HFFc6 (cell line): ENCODE measurements at regions not wholly inside any gene's neighbourhood (a gene's known extent, or its start where the extent isn't known, plus 50 kb on each side); places are given as distances from the start of the nearest gene placed in this dataset.

Source experiments
- DNase-seq: peaks from one replicate; pipeline ENCODE4 v3.0.0-alpha.2; 2018
- H3K27ac Mint-ChIP-seq: 2 replicates; pipeline ENCODE4 v1.8.0; 2020; ENCODE audit warnings: mild to moderate bottlenecking, mixed read lengths
- H3K27me3 Mint-ChIP-seq: 2 replicates; pipeline ENCODE4 v1.8.0; 2021; ENCODE audit warnings: mild to moderate bottlenecking, moderate library complexity, mixed read lengths; ENCODE audit not compliant: insufficient read depth
- H3K36me3 Mint-ChIP-seq: 2 replicates; pipeline ENCODE4 v1.8.0; 2021; ENCODE audit warnings: low read depth, mixed read lengths
- H3K4me1 Mint-ChIP-seq: 2 replicates; pipeline ENCODE4 v1.8.0; 2020; ENCODE audit warnings: low read depth, mixed read lengths
- H3K4me3 Mint-ChIP-seq: 2 replicates; pipeline ENCODE4 v1.8.0; 2020; ENCODE audit warnings: mild to moderate bottlenecking, moderate library complexity, mixed read lengths
- H3K9me3 Mint-ChIP-seq: 2 replicates; pipeline ENCODE4 v1.8.0; 2020; ENCODE audit warnings: mild to moderate bottlenecking, mixed read lengths
- TF ChIP-seq, protein P1 (sequence below): fragments of 200-600 bp; sonication (generic); IDR thresholded peaks from 2 replicates; pipeline ENCODE4 v1.5.0; 2021; ENCODE audit warnings: antibody characterized with exemption, mild to moderate bottlenecking

GRCh38 chr1:2920421-2921015 is 100.7 kb upstream of the ACTRT2 start:
- Mint-ChIP-seq H3K4me3 (no peak overlapping the region), H3K27me3 (peaks cover 3% of the 10 kb centered on the region; the same call in 1 of the 2 replicates), H3K27ac (no peak overlapping the region), H3K9me3 (peaks cover 69% of the 10 kb centered on the region), H3K36me3 (peaks cover 16% of the 10 kb centered on the region), H3K4me1 (no peaks in the 10 kb centered on the region)
- TF ChIP-seq, protein P1, sequence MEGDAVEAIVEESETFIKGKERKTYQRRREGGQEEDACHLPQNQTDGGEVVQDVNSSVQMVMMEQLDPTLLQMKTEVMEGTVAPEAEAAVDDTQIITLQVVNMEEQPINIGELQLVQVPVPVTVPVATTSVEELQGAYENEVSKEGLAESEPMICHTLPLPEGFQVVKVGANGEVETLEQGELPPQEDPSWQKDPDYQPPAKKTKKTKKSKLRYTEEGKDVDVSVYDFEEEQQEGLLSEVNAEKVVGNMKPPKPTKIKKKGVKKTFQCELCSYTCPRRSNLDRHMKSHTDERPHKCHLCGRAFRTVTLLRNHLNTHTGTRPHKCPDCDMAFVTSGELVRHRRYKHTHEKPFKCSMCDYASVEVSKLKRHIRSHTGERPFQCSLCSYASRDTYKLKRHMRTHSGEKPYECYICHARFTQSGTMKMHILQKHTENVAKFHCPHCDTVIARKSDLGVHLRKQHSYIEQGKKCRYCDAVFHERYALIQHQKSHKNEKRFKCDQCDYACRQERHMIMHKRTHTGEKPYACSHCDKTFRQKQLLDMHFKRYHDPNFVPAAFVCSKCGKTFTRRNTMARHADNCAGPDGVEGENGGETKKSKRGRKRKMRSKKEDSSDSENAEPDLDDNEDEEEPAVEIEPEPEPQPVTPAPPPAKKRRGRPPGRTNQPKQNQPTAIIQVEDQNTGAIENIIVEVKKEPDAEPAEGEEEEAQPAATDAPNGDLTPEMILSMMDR: no peak
- no peak for DNase-seq

DNA sequence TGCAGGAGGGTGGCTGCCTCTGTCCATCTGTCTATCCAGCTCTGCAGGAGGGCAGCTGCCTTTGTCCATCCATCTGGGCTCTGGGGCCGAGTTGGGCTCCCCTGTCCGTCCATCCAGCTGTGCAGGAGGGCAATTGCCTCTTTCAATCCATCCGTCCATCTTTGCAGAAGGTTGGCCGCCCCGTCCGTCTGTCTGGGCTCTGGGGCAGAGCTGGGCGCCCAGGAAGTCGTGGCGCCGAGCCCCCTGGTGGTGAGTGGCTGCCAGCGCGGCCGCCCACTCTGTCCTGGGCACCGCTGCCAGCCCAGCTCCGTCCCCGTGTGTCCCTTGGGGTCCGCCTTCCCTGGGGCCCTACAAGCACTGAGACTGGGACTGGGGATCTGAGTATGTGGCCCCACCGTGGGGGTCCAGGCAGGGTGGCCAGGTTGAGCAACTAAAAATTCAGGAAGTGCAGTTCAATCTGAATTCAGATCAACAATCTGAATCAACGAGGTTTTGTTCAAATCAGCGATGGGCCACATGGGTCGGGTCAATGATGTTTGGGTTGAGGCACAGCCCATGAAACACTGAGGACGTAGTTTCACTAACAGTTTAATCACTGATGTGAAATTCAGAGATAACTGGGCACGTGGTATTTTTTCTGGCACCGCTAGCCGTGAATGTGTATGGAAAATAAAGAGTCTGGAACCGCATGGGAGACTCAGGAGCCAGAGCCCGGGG is 99.1 kb upstream of the ACTRT2 start:
- no peak overlapping the region for H3K4me3 Mint-ChIP-seq
- TF ChIP-seq, protein P1: peak; percentile 35
- H3K27ac Mint-ChIP-seq: no peak overlapping the region
- H3K9me3 Mint-ChIP-seq: peaks cover 64% of the 10 kb centered on the region
- H3K27me3 Mint-ChIP-seq: peaks cover 3% of the 10 kb centered on the region; the same call in 1 of the 2 replicates
- DNase-seq: no peak
- no peaks in the 10 kb centered on the region for H3K4me1 Mint-ChIP-seq
- peaks cover 9% of the 10 kb centered on the region; the same call in 1 of the 2 replicates for H3K36me3 Mint-ChIP-seq

GRCh38 chr1:2923351-2923750 is 97.9 kb upstream of the ACTRT2 start:
- peaks cover 12% of the 10 kb centered on the region; the same call in 1 of the 2 replicates for H3K36me3 Mint-ChIP-seq
- no peaks in the 10 kb centered on the region for H3K4me1 Mint-ChIP-seq
- H3K27me3 Mint-ChIP-seq: peaks cover 3% of the 10 kb centered on the region; the same call in 1 of the 2 replicates
- no peak overlapping the region for H3K4me3 Mint-ChIP-seq
- H3K27ac Mint-ChIP-seq: no peak overlapping the region
- peaks cover 58% of the 10 kb centered on the region for H3K9me3 Mint-ChIP-seq
- TF ChIP-seq, protein P1: no peak
- no peak for DNase-seq

- no peak for DNase-seq
- Mint-ChIP-seq H3K9me3 (peaks cover 50% of the 10 kb centered on the region), H3K27me3 (peaks cover 1% of the 10 kb centered on the region; the same call in 1 of the 2 replicates), H3K27ac (no peak overlapping the region), H3K4me1 (no peaks in the 10 kb centered on the region), H3K4me3 (no peak overlapping the region), H3K36me3 (peaks cover 8% of the 10 kb centered on the region; the same call in 1 of the 2 replicates)
- TF ChIP-seq, protein P1: no peak
Measured at GRCh38 chr1:2925291-2925690, 96.0 kb upstream of the ACTRT2 start.

DNA sequence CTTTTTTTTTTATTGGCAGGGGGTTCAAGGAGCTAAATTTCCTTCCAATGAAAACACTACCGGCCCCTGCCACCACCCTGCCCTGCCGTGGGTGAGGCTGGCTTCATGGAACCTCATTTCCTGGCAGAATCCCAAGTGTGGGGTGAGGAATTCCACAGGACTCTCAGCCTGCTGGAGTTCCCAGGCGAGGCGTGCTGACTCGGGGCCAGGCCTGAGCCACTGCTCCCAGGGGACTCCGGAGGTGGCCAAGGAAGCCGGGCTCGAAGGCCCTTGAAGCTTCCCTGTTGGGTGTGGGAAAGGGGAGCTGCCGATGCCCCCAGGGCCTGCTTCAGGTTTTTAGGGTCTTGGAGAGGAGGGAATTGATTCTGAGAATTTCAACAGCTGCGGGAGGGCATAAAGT is 95.3 kb upstream of the ACTRT2 start:
- no peak for DNase-seq

More for the DNA sequence above, 95.3 kb upstream of the ACTRT2 start:
- H3K4me1 Mint-ChIP-seq: no peaks in the 10 kb centered on the region
- H3K4me3 Mint-ChIP-seq: no peak overlapping the region
- H3K27ac Mint-ChIP-seq: no peak overlapping the region
- peaks cover 1% of the 10 kb centered on the region; the same call in 1 of the 2 replicates for H3K27me3 Mint-ChIP-seq
- peaks cover 9% of the 10 kb centered on the region; the same call in 1 of the 2 replicates for H3K36me3 Mint-ChIP-seq
- TF ChIP-seq, protein P1: no peak
- peaks cover 51% of the 10 kb centered on the region for H3K9me3 Mint-ChIP-seq
